Stimulated activated CD8-positive, alpha-beta memory T cell treated with anti-CD3 and anti-CD28 coated beads, Interleukin-12 subunit alpha, Interleukin-12 subunit beta, amount 100 ng/mL, for 1 hour (primary cell): ENCODE measurements at regions not wholly inside any gene's neighbourhood (a gene's known extent, or its start where the extent isn't known, plus 50 kb on each side); places are given as distances from the start of the nearest gene placed in this dataset.

Experiments used
- DNase-seq: peaks from one replicate; pipeline ENCODE4 v3.0.0-alpha.2; 2020; ENCODE audit warnings: low read depth

- no peak for DNase-seq
These were observed 82.6 kb upstream of the TLE3 start for GRCh38 chr15:70180186-70180875.

GRCh38 chr15:70179309-70179892 is 81.7 kb upstream of the TLE3 start:
- DNase-seq: no peak

- no peak for DNase-seq
These were observed 80.8 kb upstream of the TLE3 start for GRCh38 chr15:70178335-70179084.

- no peak for DNase-seq
These were observed 75.0 kb upstream of the TLE3 start for GRCh38 chr15:70172566-70173225.

GRCh38 chr15:70172124-70172523 is 74.4 kb upstream of the TLE3 start:
- no peak for DNase-seq

GRCh38 chr15:70171256-70171886 is 73.7 kb upstream of the TLE3 start:
- no peak for DNase-seq

- DNase-seq: no peak
These were observed 72.5 kb upstream of the TLE3 start for GRCh38 chr15:70170096-70170699.

GRCh38 chr15:70169147-70169546 is 71.4 kb upstream of the TLE3 start:
- DNase-seq: no peak

GRCh38 chr15:70167155-70167554 is 69.4 kb upstream of the TLE3 start:
- no peak for DNase-seq

- DNase-seq: no peak
These were observed 68.9 kb upstream of the TLE3 start for GRCh38 chr15:70166506-70167087.

- no peak for DNase-seq
These were observed 68.1 kb upstream of the TLE3 start for GRCh38 chr15:70165716-70166284.

- no peak for DNase-seq
These were observed 67.4 kb upstream of the TLE3 start for GRCh38 chr15:70164910-70165715.

GRCh38 chr15:70164156-70164900 is 66.6 kb upstream of the TLE3 start:
- no peak for DNase-seq

GRCh38 chr15:70160803-70161565 is 63.3 kb upstream of the TLE3 start:
- DNase-seq: no peak

GRCh38 chr15:70160267-70160666 is 62.5 kb upstream of the TLE3 start:
- no peak for DNase-seq

GRCh38 chr15:70159713-70160009 is 61.9 kb upstream of the TLE3 start:
- DNase-seq: no peak

- no peak for DNase-seq
These were observed 61.4 kb upstream of the TLE3 start for GRCh38 chr15:70159001-70159712.

- DNase-seq: no peak
These were observed 60.7 kb upstream of the TLE3 start for GRCh38 chr15:70158309-70159000.
